ENCODE measurements at regions not wholly inside any gene's neighbourhood (a gene's known extent, or its start where the extent isn't known, plus 50 kb on each side); places are given as distances from the start of the nearest gene placed in this dataset.
A peak's percentile ranks its signal among the peaks of the same experiment; 100 is the strongest.

DNA sequence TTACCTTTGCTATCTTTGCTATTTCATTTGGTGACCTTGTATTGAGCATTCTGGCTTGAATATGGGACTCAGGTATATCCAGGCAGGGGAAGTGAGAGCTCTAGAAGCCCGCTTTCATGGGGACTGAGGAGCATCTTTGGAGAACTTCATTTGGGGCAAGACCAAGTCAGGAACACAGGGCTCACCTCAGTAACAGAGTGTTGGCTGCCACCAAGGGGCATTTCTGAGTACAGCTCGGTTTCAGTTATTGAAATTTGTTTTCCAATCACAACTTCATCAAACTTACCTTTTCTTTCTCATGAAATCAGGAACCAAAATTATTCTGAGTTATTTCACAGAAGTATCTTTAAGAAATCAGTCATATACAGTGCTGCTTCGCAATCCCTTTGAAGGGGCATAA is 337.2 kb downstream of the C7orf25 start:
- 76 to 87% methylated on average over 3 of the region's 3 CpGs for whole genome bisulfite sequencing, 2 experiments (ENCODE audit: insufficient coverage in 1 of 2, insufficient read length in 1 of 2)
- no peak for DNase-seq
- peaks cover 11% of the 10 kb centered on the region for H3K9me3 ChIP-seq (ENCODE audit: control insufficient read depth, low read length)
- H3K36me3 Mint-ChIP-seq (ENCODE audit: low read depth), result no peaks in the 10 kb centered on the region
- peaks cover 2% of the 10 kb centered on the region for H3K27me3 Mint-ChIP-seq (ENCODE audit: insufficient read depth)
- H3K9ac ChIP-seq (ENCODE audit: extremely low read depth, low read length, poor library complexity, severe bottlenecking), result no peak overlapping the region
- H3K4me3 Mint-ChIP-seq, result no peak overlapping the region
- no peak overlapping the region for H3K4me3 ChIP-seq (ENCODE audit: low read length)
- no peak overlapping the region for H3K27ac Mint-ChIP-seq
- H3K27ac ChIP-seq (ENCODE audit: low read depth, low read length), result no peak overlapping the region
- H3K4me1 Mint-ChIP-seq, result no peaks in the 10 kb centered on the region
- no peaks in the 10 kb centered on the region for H3K27me3 ChIP-seq (ENCODE audit: control insufficient read depth, insufficient read depth, low read length, poor library complexity, severe bottlenecking)
- H3K36me3 ChIP-seq (ENCODE audit: control insufficient read depth, insufficient read depth, low read length), result no peaks in the 10 kb centered on the region
- TF ChIP-seq, protein P1, sequence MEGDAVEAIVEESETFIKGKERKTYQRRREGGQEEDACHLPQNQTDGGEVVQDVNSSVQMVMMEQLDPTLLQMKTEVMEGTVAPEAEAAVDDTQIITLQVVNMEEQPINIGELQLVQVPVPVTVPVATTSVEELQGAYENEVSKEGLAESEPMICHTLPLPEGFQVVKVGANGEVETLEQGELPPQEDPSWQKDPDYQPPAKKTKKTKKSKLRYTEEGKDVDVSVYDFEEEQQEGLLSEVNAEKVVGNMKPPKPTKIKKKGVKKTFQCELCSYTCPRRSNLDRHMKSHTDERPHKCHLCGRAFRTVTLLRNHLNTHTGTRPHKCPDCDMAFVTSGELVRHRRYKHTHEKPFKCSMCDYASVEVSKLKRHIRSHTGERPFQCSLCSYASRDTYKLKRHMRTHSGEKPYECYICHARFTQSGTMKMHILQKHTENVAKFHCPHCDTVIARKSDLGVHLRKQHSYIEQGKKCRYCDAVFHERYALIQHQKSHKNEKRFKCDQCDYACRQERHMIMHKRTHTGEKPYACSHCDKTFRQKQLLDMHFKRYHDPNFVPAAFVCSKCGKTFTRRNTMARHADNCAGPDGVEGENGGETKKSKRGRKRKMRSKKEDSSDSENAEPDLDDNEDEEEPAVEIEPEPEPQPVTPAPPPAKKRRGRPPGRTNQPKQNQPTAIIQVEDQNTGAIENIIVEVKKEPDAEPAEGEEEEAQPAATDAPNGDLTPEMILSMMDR (conservative IDR thresholded peaks at IDR 0.05), result peak; percentile 68
- H3K9me3 Mint-ChIP-seq, result peaks cover 11% of the 10 kb centered on the region
- no peaks in the 10 kb centered on the region for H3K4me1 ChIP-seq (ENCODE audit: control insufficient read depth, insufficient read depth, low read length)

DNA sequence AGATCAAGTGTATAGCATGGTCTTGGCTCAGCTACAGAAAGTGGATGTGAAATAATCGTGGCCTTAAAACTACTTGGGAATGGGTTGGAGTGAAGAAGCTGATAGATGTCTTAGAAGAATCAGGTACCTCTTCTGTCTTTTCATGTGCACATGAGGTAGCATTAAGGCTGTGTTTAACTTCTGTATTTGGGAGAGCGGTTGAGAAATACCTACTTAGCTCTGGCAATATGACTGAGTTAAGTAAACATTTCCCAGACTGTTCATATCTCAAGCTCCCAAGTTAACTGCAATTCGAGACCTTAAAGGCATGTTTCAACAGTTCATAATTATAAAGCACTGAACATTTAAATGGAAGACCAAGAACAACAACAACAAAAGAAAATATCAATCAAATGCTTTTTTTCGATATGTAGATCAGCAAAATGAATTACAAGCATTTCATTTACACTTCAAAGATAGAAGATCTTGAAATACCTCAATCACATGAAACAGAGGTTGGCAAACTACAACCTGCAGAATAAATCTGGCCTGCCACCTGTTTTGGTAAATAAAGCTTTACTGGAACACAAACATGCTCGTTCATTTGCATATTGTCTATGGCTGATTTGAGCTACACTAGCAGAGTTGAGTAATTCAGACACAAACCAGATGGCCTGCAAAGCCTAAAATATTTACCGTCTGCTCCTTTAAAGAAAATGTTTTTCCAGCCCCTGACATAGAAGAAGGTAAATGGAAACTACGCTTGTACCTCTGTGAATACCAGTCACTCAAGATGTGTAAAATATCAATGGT is 337.1 kb upstream of the GLI3 start:
- Histone ChIP-seq H3K9ac (ENCODE audit: extremely low read depth, low read length, poor library complexity, severe bottlenecking) (no peak overlapping the region), H3K4me1 (ENCODE audit: control insufficient read depth, insufficient read depth, low read length) (no peaks in the 10 kb centered on the region), H3K9me3 (ENCODE audit: control insufficient read depth, low read length) (peaks cover 5% of the 10 kb centered on the region), H3K4me3 (ENCODE audit: low read length) (no peak overlapping the region), H3K27ac (ENCODE audit: low read depth, low read length) (no peak overlapping the region), H3K27me3 (ENCODE audit: control insufficient read depth, insufficient read depth, low read length, poor library complexity, severe bottlenecking) (no peaks in the 10 kb centered on the region), H3K36me3 (ENCODE audit: control insufficient read depth, insufficient read depth, low read length) (no peaks in the 10 kb centered on the region)
- 93% methylated on average over 5 to 7 of the region's 7 CpGs for WGBS, 2 experiments (ENCODE audit: insufficient coverage in 1 of 2, insufficient read length in 1 of 2)
- Mint-ChIP-seq H3K27ac (no peak overlapping the region), H3K36me3 (ENCODE audit: low read depth) (no peaks in the 10 kb centered on the region), H3K27me3 (ENCODE audit: insufficient read depth) (peaks cover 2% of the 10 kb centered on the region), H3K4me3 (no peak overlapping the region), H3K9me3 (peaks cover 5% of the 10 kb centered on the region), H3K4me1 (no peaks in the 10 kb centered on the region)
- DNase-seq, result no peak
- TF ChIP-seq, protein P1 (conservative IDR thresholded peaks at IDR 0.05), result no peak

DNA sequence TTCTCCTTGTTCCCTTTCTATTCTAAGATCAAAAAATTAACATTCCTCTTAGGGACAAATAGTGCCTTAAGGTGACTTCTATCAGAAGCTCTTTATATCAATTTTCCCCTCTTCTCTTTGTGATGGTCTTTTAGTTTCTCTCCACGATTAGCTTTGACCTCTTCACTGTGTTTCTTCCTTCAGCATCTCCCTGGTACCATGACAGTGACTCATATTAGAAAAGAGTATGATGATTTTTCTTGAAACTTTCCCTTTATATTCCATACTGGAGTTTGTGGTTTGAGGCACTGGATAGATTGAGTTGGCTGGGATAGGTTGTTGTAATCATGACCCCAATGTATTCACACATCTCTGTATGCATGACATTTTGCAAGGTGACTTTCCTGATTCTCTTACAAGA is 335.6 kb upstream of the GLI3 start:
- Mint-ChIP-seq H3K36me3 (ENCODE audit: low read depth) (no peaks in the 10 kb centered on the region), H3K9me3 (no peaks in the 10 kb centered on the region), H3K27ac (no peak overlapping the region), H3K27me3 (ENCODE audit: insufficient read depth) (peaks cover 2% of the 10 kb centered on the region), H3K4me1 (no peaks in the 10 kb centered on the region), H3K4me3 (no peak overlapping the region)
- H3K27me3 ChIP-seq (ENCODE audit: control insufficient read depth, insufficient read depth, low read length, poor library complexity, severe bottlenecking), result no peaks in the 10 kb centered on the region
- no peaks in the 10 kb centered on the region for H3K9me3 ChIP-seq (ENCODE audit: control insufficient read depth, low read length)
- TF ChIP-seq, protein P1 (conservative IDR thresholded peaks at IDR 0.05), result no peak
- DNase-seq, result no peak
- no peak overlapping the region for H3K9ac ChIP-seq (ENCODE audit: extremely low read depth, low read length, poor library complexity, severe bottlenecking)
- no peak overlapping the region for H3K27ac ChIP-seq (ENCODE audit: low read depth, low read length)
- 100% methylated on average over 1 of the region's 1 CpG; no CpG with 5 or more reads in 1 of the 2 experiments for WGBS, 2 experiments (ENCODE audit: insufficient coverage in 1 of 2, insufficient read length in 1 of 2)
- no peaks in the 10 kb centered on the region for H3K4me1 ChIP-seq (ENCODE audit: control insufficient read depth, insufficient read depth, low read length)
- H3K4me3 ChIP-seq (ENCODE audit: low read length), result no peak overlapping the region
- H3K36me3 ChIP-seq (ENCODE audit: control insufficient read depth, insufficient read depth, low read length), result no peaks in the 10 kb centered on the region

All from endodermal cell (in vitro differentiated cells).